Right lobe of liver (tissue), 6 donors: ENCODE measurements at regions not wholly inside any gene's neighbourhood (a gene's known extent, or its start where the extent isn't known, plus 50 kb on each side); places are given as distances from the start of the nearest gene placed in this dataset.

ENCODE experiments used
- ATAC-seq, 4 donors: fragments of 200-7000 bp; cut with Tn5 transposase; one replicate each; pipeline ENCODE4 v1.9.1; 2020; ENCODE audit warnings: mild to moderate bottlenecking in 4 of 4, moderate library complexity in 4 of 4
- DNase-seq, 3 donors: peaks; one replicate each; pipeline ENCODE4 v3.0.0-alpha.2; 2020
- H3K27ac ChIP-seq, 3 donors: fragments of 200-600 bp; one replicate each; pipeline ENCODE4 v1.8.0; 2022
- H3K27me3 ChIP-seq, 2 donors: fragments of 200-600 bp; one replicate each; pipeline ENCODE4 v1.8.0; 2022
- H3K36me3 ChIP-seq, 4 donors: fragments of 200-600 bp; sonication (generic) in 1 of 4; one replicate each; pipeline versions ENCODE4 v1.5.1 to v1.8.0; 2017 to 2022; ENCODE audit warnings: control low read depth in 1 of 4
- H3K4me1 ChIP-seq, 4 donors: fragments of 200-600 bp; sonication (generic) in 1 of 4; one replicate each; pipeline versions ENCODE4 v1.5.1 to v1.8.0; 2017 to 2022; ENCODE audit warnings: control low read depth in 1 of 4
- H3K4me3 ChIP-seq, 3 donors: fragments of 200-600 bp; one replicate each; pipeline ENCODE4 v1.8.0; 2022
- H3K9me3 ChIP-seq, 4 donors: fragments of 200-600 bp; sonication (generic) in 1 of 4; one replicate each; pipeline versions ENCODE4 v1.5.1 to v1.8.0; 2017 to 2022; ENCODE audit warnings: control low read depth in 1 of 4
- CTCF ChIP-seq, 4 donors: fragments of 200-600 bp in 3 of 4; fragments of 450-650 bp in 1 of 4; IDR thresholded peaks; one replicate each; pipeline versions ENCODE4 v1.5.1 to v1.8.0; 2016 to 2022; ENCODE audit warnings: antibody characterized with exemption in 4 of 4, mild to moderate bottlenecking in 2 of 4
- POLR2A ChIP-seq: fragments of 450-650 bp; IDR thresholded peaks from one replicate; pipeline ENCODE4 v1.6.1; 2017; ENCODE audit warnings: antibody characterized with exemption, mild to moderate bottlenecking
- WGBS: methylation state at CpG from one replicate; pipeline ENCODE4 v1.1.6; 2018; ENCODE audit warnings: low coverage, low lambda C conversion rate; ENCODE audit not compliant: insufficient coverage; ENCODE audit errors: missing lambda C conversion rate; 5-methylcytosine and 5-hydroxymethylcytosine counted together
- intact Hi-C, 2 donors: fragments of 100-400 bp; cut with DNase I; formaldehyde crosslinking; loops; one replicate each; pipeline versions ENCODE4 v1.11.2 to v1.14.1; 2022
- donor health status: DM: no; HTN: yes; CAD: no.
- donor health status: DM: no; HTN: no; CAD: no.
- donor health status: DM: no; HTN: no; CAD: no.
- donor health status: DM: no; HTN: yes; CAD: no.
- donor health status: DM: no; HTN: yes; CAD: no.

- Histone ChIP-seq H3K9me3 (no peaks in the 10 kb centered on the region), H3K27me3 (no peaks in the 10 kb centered on the region), H3K4me3 (no peak overlapping the region), H3K27ac (no peak overlapping the region), H3K36me3 (no peaks in the 10 kb centered on the region), H3K4me1 (no peaks in the 10 kb centered on the region)
- WGBS, result 60% methylated on average over 1 of the region's 3 CpGs
- intact Hi-C loops, result no loop called here
- TF ChIP-seq CTCF (IDR thresholded peaks at IDR 0.05) (no peak), POLR2A (no peak)
- DNase-seq, result no peak
- no peak for ATAC-seq
Measured at GRCh38 chr14:105783707-105784106, 257.3 kb downstream of the TMEM121 start.

- Histone ChIP-seq H3K4me3 (no peak overlapping the region), H3K4me1 (no peaks in the 10 kb centered on the region), H3K36me3 (no peaks in the 10 kb centered on the region), H3K9me3 (no peaks in the 10 kb centered on the region), H3K27me3 (no peaks in the 10 kb centered on the region), H3K27ac (no peak overlapping the region)
- TF ChIP-seq POLR2A, result no peak
- no peak for TF ChIP-seq CTCF (IDR thresholded peaks at IDR 0.05)
- no peak for DNase-seq
- intact Hi-C loops, result no loop called here
- WGBS, result 25% methylated on average over 3 of the region's 4 CpGs
- no peak for ATAC-seq
Measured at GRCh38 chr14:105793836-105794235, 267.5 kb downstream of the TMEM121 start.

- 100% methylated on average over 1 of the region's 1 CpG for WGBS
- no peaks in the 10 kb centered on the region for H3K4me1 ChIP-seq
- H3K27me3 ChIP-seq, result no peaks in the 10 kb centered on the region
- no peaks in the 10 kb centered on the region for H3K9me3 ChIP-seq
- intact Hi-C loops, result no loop called here
- H3K36me3 ChIP-seq, result no peaks in the 10 kb centered on the region
- TF ChIP-seq CTCF (IDR thresholded peaks at IDR 0.05), result no peak
- TF ChIP-seq POLR2A, result no peak
- DNase-seq (no peak), ATAC-seq (no peak)
- no peak overlapping the region for H3K4me3 ChIP-seq
- H3K27ac ChIP-seq, result no peak overlapping the region
Measured at GRCh38 chr14:105797546-105797945, 271.2 kb downstream of the TMEM121 start.

- Histone ChIP-seq H3K9me3 (no peaks in the 10 kb centered on the region), H3K4me1 (no peaks in the 10 kb centered on the region), H3K36me3 (no peaks in the 10 kb centered on the region), H3K27ac (no peak overlapping the region), H3K27me3 (no peaks in the 10 kb centered on the region), H3K4me3 (no peak overlapping the region)
- intact Hi-C loops, result no loop called here
- DNase-seq, result no peak
- TF ChIP-seq POLR2A, result no peak
- TF ChIP-seq CTCF (IDR thresholded peaks at IDR 0.05), result no peak
- ATAC-seq, result no peak
Measured at GRCh38 chr14:105805701-105806100, 279.3 kb downstream of the TMEM121 start.

- Histone ChIP-seq H3K9me3 (no peaks in the 10 kb centered on the region), H3K27ac (no peak overlapping the region), H3K4me3 (no peak overlapping the region), H3K4me1 (no peaks in the 10 kb centered on the region), H3K36me3 (no peaks in the 10 kb centered on the region), H3K27me3 (no peaks in the 10 kb centered on the region)
- TF ChIP-seq CTCF (IDR thresholded peaks at IDR 0.05) (no peak), POLR2A (no peak)
- ATAC-seq, result no peak
- WGBS, result 23% methylated on average over 3 of the region's 3 CpGs
- no peak for DNase-seq
- intact Hi-C loops, result no loop called here
Measured at GRCh38 chr14:105806568-105806967, 280.2 kb downstream of the TMEM121 start.
